ENCODE measurements at regions not wholly inside any gene's neighbourhood (a gene's known extent, or its start where the extent isn't known, plus 50 kb on each side); places are given as distances from the start of the nearest gene placed in this dataset.

- Histone ChIP-seq H3K4me1 (ENCODE audit: control insufficient read depth, insufficient read depth, low read length) (no peaks in the 10 kb centered on the region), H4K20me1 (ENCODE audit: control insufficient read depth, insufficient read depth) (no peaks in the 10 kb centered on the region), H3K4me2 (ENCODE audit: control insufficient read depth, insufficient read depth) (no peak overlapping the region), H3K4me3 (no peak overlapping the region), H3K27ac (ENCODE audit: control insufficient read depth, insufficient read depth) (no peak overlapping the region), H3K27me3 (replicated peaks in 1 of 2; ENCODE audit: control insufficient read depth in 2 of 2, insufficient read depth in 2 of 2, low read length in 1 of 2) (peaks cover 1 to 7% of the 10 kb centered on the region in 2 experiments; a peak in 3 of 4 replicates), H3K36me3 (ENCODE audit: control insufficient read depth in 2 of 2, insufficient read depth in 2 of 2, low read length in 1 of 2) (no peaks in the 10 kb centered on the region), H3K79me2 (ENCODE audit: control insufficient read depth, insufficient read depth, low read length) (no peaks in the 10 kb centered on the region), H3K9ac (ENCODE audit: control insufficient read depth, insufficient read depth, low read length) (no peak overlapping the region), H2AFZ (ENCODE audit: control insufficient read depth, low read depth, low read length) (no peak overlapping the region), H3K9me3 (replicated peaks; ENCODE audit: control insufficient read depth, insufficient read depth, low read length) (no peaks in the 10 kb centered on the region)
- BruUV-seq (replicated peaks) = no TSS peak
- in situ Hi-C loops (cut with MboI) (no loop called here), intact Hi-C loops (cut with micrococcal nuclease; ENCODE audit: unreplicated experiment) (no loop called here)
- POLR2A ChIA-PET = no interaction called here
- SMC1A ChIA-PET (ENCODE audit: uncharacterized antibody, unreplicated experiment) = no interaction called here
- ATAC-seq (no peak), DNase-seq (ENCODE audit: low read depth, low spot score) (no peak), FAIRE-seq (no peak)
- RAD21 ChIA-PET (ENCODE audit: unreplicated experiment) = no interaction called here
- CTCF ChIA-PET = no interaction called here
- TF ChIP-seq ZBTB33 (IDR thresholded peaks at IDR 0.05) = no peak
- TF ChIP-seq SREBF2 (IDR thresholded peaks at IDR 0.05; ENCODE audit: low read length) = no peak
- TF ChIP-seq NRF1 (conservative IDR thresholded peaks at IDR 0.05; ENCODE audit: low read depth, low read length) = no peak
- TF ChIP-seq ZNF622 (IDR thresholded peaks at IDR 0.05) = no peak
- no peak for TF ChIP-seq IRF3 (IDR thresholded peaks at IDR 0.05)
- no peak for TF ChIP-seq BRCA1 (IDR thresholded peaks at IDR 0.05; ENCODE audit: low read depth, low read length)
- no peak for TF ChIP-seq POLR2A (IDR thresholded peaks at IDR 0.05; ENCODE audit: low read depth, low read length)
- TF ChIP-seq PRDM15 (CRISPR knock-in tag; IDR thresholded peaks at IDR 0.05) = no peak
- no peak for TF ChIP-seq ESRRA (IDR thresholded peaks at IDR 0.05; ENCODE audit: low read length)
- no peak for TF ChIP-seq CUX1 (IDR thresholded peaks at IDR 0.05; ENCODE audit: insufficient replicate concordance, low read depth, low read length)
- TF ChIP-seq CHD2 (IDR thresholded peaks at IDR 0.05; ENCODE audit: borderline replicate concordance, low read depth, low read length) = no peak
- no peak for TF ChIP-seq ZNF274 (IDR thresholded peaks at IDR 0.05; ENCODE audit: insufficient read depth, insufficient read length)
- no peak for TF ChIP-seq MYC (IDR thresholded peaks at IDR 0.05; ENCODE audit: insufficient read depth, insufficient read length, insufficient replicate concordance, low read length, severe bottlenecking)
- no peak for TF ChIP-seq RBBP5 (conservative IDR thresholded peaks at IDR 0.05)
- TF ChIP-seq SREBF1 (IDR thresholded peaks at IDR 0.05; ENCODE audit: low read length) = no peak
These were observed 168.1 kb downstream of the ZBTB18 start for GRCh38 chr1:244219149-244219548.
